ENCODE measurements at regions not wholly inside any gene's neighbourhood (a gene's known extent, or its start where the extent isn't known, plus 50 kb on each side); places are given as distances from the start of the nearest gene placed in this dataset.

DNA sequence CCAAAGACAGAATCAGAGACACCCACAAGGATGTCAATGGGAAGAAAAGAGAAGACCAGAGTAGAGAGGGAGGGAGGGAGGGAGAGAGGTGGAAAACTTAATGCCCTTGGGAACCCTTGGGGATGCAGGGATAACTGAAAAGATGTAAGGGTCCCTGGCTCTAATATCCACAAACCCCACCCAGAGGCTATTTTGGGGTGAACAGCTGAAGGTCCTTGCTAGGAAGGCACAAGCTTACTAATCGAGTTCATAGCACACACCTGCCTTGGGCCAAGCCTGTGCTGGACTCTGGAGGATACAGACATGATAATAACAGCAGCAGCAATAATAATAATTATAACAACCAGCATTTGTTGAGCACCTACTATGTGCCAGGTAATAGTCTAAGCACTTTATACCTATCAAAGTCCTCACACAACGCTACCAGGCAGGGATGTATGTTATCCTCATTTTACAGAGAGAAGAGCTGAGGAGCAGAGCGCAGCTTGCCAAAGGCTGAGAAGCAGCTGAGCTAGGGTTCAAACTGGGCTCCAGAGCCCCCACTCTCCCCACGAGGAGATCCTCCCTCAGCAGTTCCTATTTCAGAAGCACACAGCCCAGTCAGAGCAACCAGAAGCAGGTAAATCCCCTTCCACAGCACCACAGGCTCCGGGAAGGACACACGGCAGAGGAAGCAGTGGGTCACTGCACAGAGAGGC, 174.2 kb downstream of the ANKRD60 start:
- TF ChIP-seq POLR2A (IDR thresholded peaks at IDR 0.05), result no peak
- TF ChIP-seq, protein P1, sequence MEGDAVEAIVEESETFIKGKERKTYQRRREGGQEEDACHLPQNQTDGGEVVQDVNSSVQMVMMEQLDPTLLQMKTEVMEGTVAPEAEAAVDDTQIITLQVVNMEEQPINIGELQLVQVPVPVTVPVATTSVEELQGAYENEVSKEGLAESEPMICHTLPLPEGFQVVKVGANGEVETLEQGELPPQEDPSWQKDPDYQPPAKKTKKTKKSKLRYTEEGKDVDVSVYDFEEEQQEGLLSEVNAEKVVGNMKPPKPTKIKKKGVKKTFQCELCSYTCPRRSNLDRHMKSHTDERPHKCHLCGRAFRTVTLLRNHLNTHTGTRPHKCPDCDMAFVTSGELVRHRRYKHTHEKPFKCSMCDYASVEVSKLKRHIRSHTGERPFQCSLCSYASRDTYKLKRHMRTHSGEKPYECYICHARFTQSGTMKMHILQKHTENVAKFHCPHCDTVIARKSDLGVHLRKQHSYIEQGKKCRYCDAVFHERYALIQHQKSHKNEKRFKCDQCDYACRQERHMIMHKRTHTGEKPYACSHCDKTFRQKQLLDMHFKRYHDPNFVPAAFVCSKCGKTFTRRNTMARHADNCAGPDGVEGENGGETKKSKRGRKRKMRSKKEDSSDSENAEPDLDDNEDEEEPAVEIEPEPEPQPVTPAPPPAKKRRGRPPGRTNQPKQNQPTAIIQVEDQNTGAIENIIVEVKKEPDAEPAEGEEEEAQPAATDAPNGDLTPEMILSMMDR (IDR thresholded peaks at IDR 0.05 in 8 of 11, conservative IDR thresholded peaks at IDR 0.05 in 3 of 11), result no peak
